Astrocyte of the spinal cord (primary cell): ENCODE measurements at regions not wholly inside any gene's neighbourhood (a gene's known extent, or its start where the extent isn't known, plus 50 kb on each side); places are given as distances from the start of the nearest gene placed in this dataset.

ENCODE experiments used
- DNase-seq: peaks from one replicate; pipeline ENCODE4 v3.0.0; 2011; ENCODE audit warnings: low read depth, low spot score
- H3K4me3 ChIP-seq: 2 replicates; pipeline ENCODE4 v1.5.1; 2011; ENCODE audit warnings: low read depth, mild to moderate bottlenecking, low read length, moderate library complexity
- in situ Hi-C: cut with HindIII; loops from 2 replicates; pipeline ENCODE4 v1.10.0; 2017; ENCODE audit warnings: low sequenced_read_pairs
- TF ChIP-seq, protein P1 (sequence below): IDR thresholded peaks from 2 replicates; pipeline ENCODE4 v1.5.1; 2012; ENCODE audit warnings: low read depth, mild to moderate bottlenecking, low read length, inconsistent platforms

DNA sequence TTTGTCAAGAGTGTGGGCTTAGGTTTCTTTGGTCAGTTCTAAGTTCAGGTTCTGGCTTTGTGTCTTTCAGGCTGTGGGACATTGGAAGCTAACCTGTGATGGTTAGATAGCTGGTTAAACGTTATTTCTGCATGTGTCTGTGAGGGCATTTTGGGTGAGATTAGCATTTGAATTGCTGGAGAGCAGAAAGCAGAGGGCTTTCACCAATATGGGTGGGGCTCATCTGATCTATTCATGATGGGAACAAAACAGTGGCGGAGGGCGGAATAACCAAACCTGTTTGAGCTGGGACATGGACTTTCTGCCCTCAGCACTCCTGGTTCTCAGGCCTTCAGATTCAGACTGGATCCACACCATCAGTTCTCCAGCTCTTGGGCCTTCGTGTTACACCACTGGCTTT lies 195.4 kb downstream of the KLF13 start:
- no peak overlapping the region for H3K4me3 ChIP-seq
- in situ Hi-C loops = no loop called here
- DNase-seq = no peak
- TF ChIP-seq, protein P1, sequence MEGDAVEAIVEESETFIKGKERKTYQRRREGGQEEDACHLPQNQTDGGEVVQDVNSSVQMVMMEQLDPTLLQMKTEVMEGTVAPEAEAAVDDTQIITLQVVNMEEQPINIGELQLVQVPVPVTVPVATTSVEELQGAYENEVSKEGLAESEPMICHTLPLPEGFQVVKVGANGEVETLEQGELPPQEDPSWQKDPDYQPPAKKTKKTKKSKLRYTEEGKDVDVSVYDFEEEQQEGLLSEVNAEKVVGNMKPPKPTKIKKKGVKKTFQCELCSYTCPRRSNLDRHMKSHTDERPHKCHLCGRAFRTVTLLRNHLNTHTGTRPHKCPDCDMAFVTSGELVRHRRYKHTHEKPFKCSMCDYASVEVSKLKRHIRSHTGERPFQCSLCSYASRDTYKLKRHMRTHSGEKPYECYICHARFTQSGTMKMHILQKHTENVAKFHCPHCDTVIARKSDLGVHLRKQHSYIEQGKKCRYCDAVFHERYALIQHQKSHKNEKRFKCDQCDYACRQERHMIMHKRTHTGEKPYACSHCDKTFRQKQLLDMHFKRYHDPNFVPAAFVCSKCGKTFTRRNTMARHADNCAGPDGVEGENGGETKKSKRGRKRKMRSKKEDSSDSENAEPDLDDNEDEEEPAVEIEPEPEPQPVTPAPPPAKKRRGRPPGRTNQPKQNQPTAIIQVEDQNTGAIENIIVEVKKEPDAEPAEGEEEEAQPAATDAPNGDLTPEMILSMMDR = no peak

DNA sequence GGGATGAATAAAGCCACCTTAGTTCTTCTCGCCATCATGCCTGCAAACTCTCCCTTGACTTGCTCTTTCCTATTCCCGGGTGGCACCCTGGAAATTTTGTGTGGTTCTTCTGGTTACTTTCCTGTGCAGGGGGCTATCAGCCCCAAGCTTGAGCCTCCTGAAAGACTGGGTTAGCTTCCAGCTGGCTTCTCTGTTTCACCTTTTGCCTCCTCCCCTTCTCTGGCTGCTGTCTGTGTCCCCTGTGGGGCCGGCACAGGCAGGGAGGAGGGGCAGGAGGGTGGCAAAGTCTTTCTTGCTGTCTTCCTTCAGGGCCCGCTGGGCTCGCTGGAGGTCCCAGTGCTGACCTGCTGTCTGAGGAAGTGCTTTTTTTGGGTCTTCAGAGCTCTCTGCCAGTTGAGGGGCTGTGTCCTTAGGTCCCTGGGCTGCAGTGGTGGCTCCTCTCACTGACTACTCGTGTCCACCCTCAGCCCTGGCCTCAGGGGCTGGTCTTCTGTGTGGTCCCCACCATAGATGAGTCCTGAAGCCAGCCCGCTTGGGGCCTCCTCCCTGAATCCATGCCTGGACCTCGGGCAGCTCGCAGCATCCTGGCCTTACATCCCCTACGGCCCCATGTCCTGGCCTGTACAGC lies 196.5 kb downstream of the KLF13 start:
- in situ Hi-C loops = no loop called here
- TF ChIP-seq, protein P1 = no peak
- H3K4me3 ChIP-seq = no peak overlapping the region
- DNase-seq = no peak

DNA sequence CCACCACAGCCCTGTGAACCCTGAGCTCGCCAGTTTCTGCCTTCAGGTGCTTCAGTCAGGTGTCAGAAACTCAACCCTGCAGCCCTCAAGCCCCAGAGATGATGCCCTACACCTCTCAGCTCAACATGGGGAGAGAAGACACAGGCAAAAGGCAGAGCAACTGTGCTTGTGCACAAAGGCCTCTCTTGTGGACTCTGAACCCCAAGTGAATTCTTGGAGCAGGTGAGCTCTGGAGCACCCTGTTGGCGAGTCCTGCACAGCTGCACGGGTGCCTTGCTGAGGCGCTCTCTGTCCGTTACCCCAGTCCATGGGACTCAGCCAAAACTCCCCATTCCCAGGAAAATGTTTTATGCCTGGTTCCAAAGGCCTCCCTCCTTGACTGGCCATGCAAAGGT lies 197.0 kb downstream of the KLF13 start:
- no peak for DNase-seq
- H3K4me3 ChIP-seq = no peak overlapping the region
- in situ Hi-C loops = no loop called here
- TF ChIP-seq, protein P1 = no peak

DNA sequence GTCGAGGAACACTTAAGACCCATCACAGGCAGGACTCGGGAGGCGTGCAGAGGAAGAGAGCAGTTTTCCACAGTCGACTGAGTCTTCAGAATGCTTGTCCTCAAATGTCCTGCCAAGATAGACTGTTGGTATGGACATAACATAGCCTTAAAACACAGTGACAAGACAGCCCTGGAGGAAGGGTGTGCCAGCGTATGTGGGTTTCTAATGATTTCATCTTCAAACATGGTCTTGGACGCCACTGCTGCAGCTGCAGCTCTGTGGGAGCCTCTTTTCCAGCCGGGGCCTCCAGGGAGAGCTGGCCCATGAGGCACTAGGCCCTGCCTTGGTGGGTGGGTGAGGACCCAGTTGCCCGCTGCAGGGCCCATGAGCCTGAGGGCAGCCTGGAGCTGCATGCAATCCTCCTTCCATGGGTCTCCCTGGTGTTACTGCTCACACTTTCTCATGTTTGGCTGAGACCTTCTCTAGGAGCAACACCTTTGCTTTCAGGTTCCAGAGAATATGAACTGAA lies 198.6 kb downstream of the KLF13 start:
- in situ Hi-C loops = no loop called here
- H3K4me3 ChIP-seq = no peak overlapping the region
- DNase-seq = no peak
- TF ChIP-seq, protein P1 = no peak

DNA sequence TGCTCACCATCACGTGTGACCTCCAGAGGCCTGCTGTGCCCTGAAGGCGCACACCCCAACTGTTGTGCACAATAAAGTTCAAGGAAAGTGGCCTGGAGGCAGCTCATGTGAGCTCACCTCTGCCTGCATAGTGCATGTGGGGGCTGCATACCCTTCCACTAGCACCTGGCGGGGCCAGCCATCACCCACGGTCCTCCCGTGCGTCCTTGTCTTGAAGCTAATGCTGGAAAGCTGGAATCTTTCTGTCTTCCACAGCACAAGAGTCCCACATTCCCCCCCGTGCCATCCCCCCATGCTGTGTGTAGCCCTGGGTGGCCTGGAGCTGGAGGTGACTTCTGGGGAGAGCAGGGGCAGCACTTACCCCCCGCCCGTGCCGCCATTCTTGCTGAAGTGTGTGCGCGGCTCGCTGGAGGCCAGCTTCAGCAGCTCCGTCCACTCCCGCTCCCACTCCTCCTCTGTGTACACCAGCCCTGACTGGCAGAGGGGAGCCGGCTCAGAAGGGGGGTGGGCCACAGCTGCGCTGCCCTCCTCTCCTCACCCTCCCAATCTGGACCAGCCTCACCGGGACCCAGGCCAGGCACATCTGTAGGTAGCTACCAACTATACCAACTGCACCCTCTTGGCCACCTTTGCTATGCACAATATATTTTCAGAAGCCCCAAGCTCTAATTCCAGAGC lies 199.5 kb downstream of the KLF13 start:
- no peak for DNase-seq
- in situ Hi-C loops = no loop called here
- no peak overlapping the region for H3K4me3 ChIP-seq
- TF ChIP-seq, protein P1 = no peak

DNA sequence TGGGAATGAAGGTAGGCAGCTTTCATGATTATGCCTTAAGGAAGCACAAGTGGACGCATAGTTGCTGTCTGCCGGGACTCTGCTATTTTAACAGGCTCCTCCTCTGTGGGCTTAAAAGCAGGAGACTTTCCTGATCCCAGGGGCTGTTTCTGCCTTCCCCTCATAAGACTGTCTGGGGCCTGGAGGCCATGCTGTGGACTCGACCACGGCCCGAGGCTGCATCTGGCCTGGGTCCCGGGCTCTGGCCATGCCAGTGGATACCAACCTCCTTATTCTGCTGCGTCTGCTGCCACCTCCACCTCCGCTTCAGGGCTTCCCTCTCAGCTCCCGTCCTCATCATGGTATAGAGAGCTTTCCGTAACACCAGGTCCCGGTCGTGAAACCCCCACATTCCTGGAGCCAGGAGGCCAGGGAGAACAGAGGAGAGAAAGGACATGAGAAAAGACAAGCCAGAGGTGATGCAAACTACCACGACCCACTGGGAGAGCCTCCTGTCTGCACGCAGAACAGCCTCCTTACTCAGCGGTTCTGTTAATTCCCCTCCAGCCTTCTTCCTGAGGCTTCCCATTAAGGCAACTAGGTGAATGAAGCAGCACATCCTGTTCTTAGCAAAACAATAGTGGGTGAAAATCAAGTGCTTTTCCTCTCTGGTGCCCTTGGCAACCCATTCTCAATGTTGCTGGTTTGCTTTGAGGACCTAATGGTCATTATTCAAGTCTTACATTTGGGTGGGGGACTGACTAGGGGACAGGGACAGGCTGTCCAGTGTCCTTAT lies 200.5 kb downstream of the KLF13 start:
- TF ChIP-seq, protein P1 = no peak
- DNase-seq = no peak
- in situ Hi-C loops = no loop called here
- no peak overlapping the region for H3K4me3 ChIP-seq
